CD14-positive monocyte (primary cell): ENCODE measurements at regions not wholly inside any gene's neighbourhood (a gene's known extent, or its start where the extent isn't known, plus 50 kb on each side); places are given as distances from the start of the nearest gene placed in this dataset.

ENCODE experiments used
- DNase-seq, 3 donors: peaks; one replicate each; pipeline ENCODE4 v3.0.0-alpha.2; 2011 to 2022
- H2AFZ ChIP-seq: 2 replicates; pipeline ENCODE4 v1.6.0; 2012; ENCODE audit warnings: mild to moderate bottlenecking, low read depth, low read length, inconsistent platforms; ENCODE audit not compliant: insufficient read depth, poor library complexity, severe bottlenecking
- H3K27ac ChIP-seq, 2 donors: 1 replicate in 1 of 2; 2 replicates in 1 of 2; pipeline ENCODE4 v1.5.1; 2012 to 2013; ENCODE audit warnings: low read length in 2 of 2, control low read depth in 1 of 2, inconsistent platforms in 1 of 2, low read depth in 1 of 2, mild to moderate bottlenecking in 1 of 2
- H3K27me3 ChIP-seq, 2 donors: one replicate each; pipeline versions ENCODE4 v1.6.0 to v1.6.1; 2011 to 2013; ENCODE audit warnings: low read length in 2 of 2; ENCODE audit not compliant: control insufficient read depth in 2 of 2, insufficient read depth in 2 of 2
- H3K36me3 ChIP-seq, 2 donors: replicated peaks in 1 of 2; 1 replicate in 1 of 2; 2 replicates in 1 of 2; pipeline versions ENCODE4 v1.5.1 to v1.6.1; 2012 to 2013; ENCODE audit warnings: low read length in 2 of 2, control low read depth in 1 of 2, inconsistent platforms in 1 of 2, mild to moderate bottlenecking in 1 of 2; ENCODE audit not compliant: insufficient read depth in 2 of 2, control insufficient read depth in 1 of 2
- H3K4me1 ChIP-seq, 2 donors: 1 replicate in 1 of 2; 2 replicates in 1 of 2; pipeline versions ENCODE4 v1.5.1 to v1.6.1; 2012 to 2013; ENCODE audit warnings: low read length in 2 of 2, control low read depth in 1 of 2, inconsistent platforms in 1 of 2, mild to moderate bottlenecking in 1 of 2, moderate library complexity in 1 of 2; ENCODE audit not compliant: insufficient read depth in 2 of 2, control insufficient read depth in 1 of 2
- H3K4me2 ChIP-seq: replicated peaks from 2 replicates; pipeline ENCODE3; 2012; ENCODE audit warnings: low read length, moderate library complexity, mild to moderate bottlenecking; ENCODE audit not compliant: poor library complexity, severe bottlenecking; ENCODE audit errors: extremely low read depth
- H3K4me3 ChIP-seq, 3 experiments: fragments of 200-600 bp in 1 of 3; sonication (generic) in 1 of 3; replicated peaks in 1 of 3; 1 replicate in 2 of 3; 2 replicates in 1 of 3; pipeline ENCODE4 v1.5.1; 2011 to 2013; ENCODE audit warnings: low read length in 3 of 3, mild to moderate bottlenecking in 3 of 3, control low read depth in 2 of 3, low read depth in 2 of 3, inconsistent platforms in 1 of 3, moderate library complexity in 1 of 3
- H3K79me2 ChIP-seq: 2 replicates; pipeline ENCODE4 v1.6.0; 2012; ENCODE audit warnings: mild to moderate bottlenecking, control low read depth, inconsistent platforms, low read length, moderate library complexity; ENCODE audit not compliant: insufficient read depth
- H3K9ac ChIP-seq: 2 replicates; pipeline ENCODE4 v1.6.0; 2017; ENCODE audit warnings: low read length, mild to moderate bottlenecking; ENCODE audit not compliant: insufficient read depth, poor library complexity, severe bottlenecking
- H3K9me3 ChIP-seq, 2 donors: replicated peaks in 1 of 2; 1 replicate in 1 of 2; 2 replicates in 1 of 2; pipeline versions ENCODE4 v1.5.1 to v1.6.1; 2012 to 2013; ENCODE audit warnings: low read length in 2 of 2, control low read depth in 1 of 2; ENCODE audit not compliant: control insufficient read depth in 1 of 2, insufficient read depth in 1 of 2
- H4K20me1 ChIP-seq: 2 replicates; pipeline ENCODE4 v1.6.0; 2012; ENCODE audit warnings: mild to moderate bottlenecking, low read length, control low read depth, moderate library complexity; ENCODE audit not compliant: insufficient read depth
- H3K27ac Mint-ChIP-seq, 7 donors: one replicate each; pipeline ENCODE4 v1.8.0; 2020; ENCODE audit warnings: mild to moderate bottlenecking in 7 of 7, mixed read lengths in 7 of 7, moderate library complexity in 6 of 7, inconsistent platforms in 2 of 7
- H3K27me3 Mint-ChIP-seq, 3 donors: one replicate each; pipeline ENCODE4 v1.8.0; 2021 to 2022; ENCODE audit warnings: low read depth in 3 of 3, mild to moderate bottlenecking in 3 of 3, mixed read lengths in 3 of 3, moderate library complexity in 3 of 3, inconsistent platforms in 1 of 3
- H3K36me3 Mint-ChIP-seq, 2 donors: one replicate each; pipeline ENCODE4 v1.8.0; 2020; ENCODE audit warnings: mixed read lengths in 2 of 2, inconsistent platforms in 1 of 2, mild to moderate bottlenecking in 1 of 2
- H3K4me1 Mint-ChIP-seq: one replicate; pipeline ENCODE4 v1.8.0; 2020; ENCODE audit warnings: mild to moderate bottlenecking, mixed read lengths
- H3K4me3 Mint-ChIP-seq, 2 donors: one replicate each; pipeline ENCODE4 v1.8.0; 2020; ENCODE audit warnings: mild to moderate bottlenecking in 2 of 2, mixed read lengths in 2 of 2, moderate library complexity in 1 of 2
- H3K9me3 Mint-ChIP-seq, 7 donors: one replicate each; pipeline ENCODE4 v1.8.0; 2020 to 2022; ENCODE audit warnings: mixed read lengths in 7 of 7, mild to moderate bottlenecking in 6 of 7, moderate library complexity in 6 of 7, inconsistent platforms in 2 of 7
- CTCF ChIP-seq: fragments of 200-600 bp; IDR thresholded peaks from one replicate; pipeline ENCODE4 v1.8.0; 2022; ENCODE audit warnings: antibody characterized with exemption, mild to moderate bottlenecking
- WGBS: methylation state at CpG from one replicate; pipeline ENCODE4 v1.1.5; 2013; ENCODE audit warnings: missing lambda C conversion rate; ENCODE audit not compliant: insufficient coverage; 5-methylcytosine and 5-hydroxymethylcytosine counted together
- intact Hi-C, 2 donors: fragments of 100-400 bp; cut with micrococcal nuclease; formaldehyde crosslinking; loops; one replicate each; pipeline versions ENCODE4 v1.15.0 to v1.15.1; 2023

GRCh38 chr1:188154196-188154595, 1325.4 kb downstream of the PLA2G4A start:
- Mint-ChIP-seq H3K4me3 (no peak overlapping the region), H3K27ac (no peak overlapping the region), H3K36me3 (no peaks in the 10 kb centered on the region), H3K4me1 (no peaks in the 10 kb centered on the region), H3K9me3 (peaks cover 0 to 3% (median 0%) of the 10 kb centered on the region in 7 donors), H3K27me3 (no peaks in the 10 kb centered on the region)
- no peak overlapping the region for H3K4me2 ChIP-seq
- no peak for TF ChIP-seq CTCF
- no peak overlapping the region for H3K4me3 ChIP-seq
- H4K20me1 ChIP-seq = no peaks in the 10 kb centered on the region
- no peak overlapping the region for H2AFZ ChIP-seq
- H3K27ac ChIP-seq = no peak overlapping the region
- DNase-seq = no peak
- H3K27me3 ChIP-seq = no peaks in the 10 kb centered on the region
- no peaks in the 10 kb centered on the region for H3K4me1 ChIP-seq
- no peak overlapping the region for H3K9ac ChIP-seq
- H3K79me2 ChIP-seq = no peaks in the 10 kb centered on the region
- no peaks in the 10 kb centered on the region for H3K36me3 ChIP-seq
- no peaks in the 10 kb centered on the region for H3K9me3 ChIP-seq
- intact Hi-C loops = no loop called here
- 94% methylated on average over 4 of the region's 11 CpGs for WGBS

GRCh38 chr1:188154761-188155160, 1326.0 kb downstream of the PLA2G4A start:
- Mint-ChIP-seq H3K4me1 (no peaks in the 10 kb centered on the region), H3K4me3 (no peak overlapping the region), H3K27ac (no peak overlapping the region), H3K36me3 (no peaks in the 10 kb centered on the region), H3K9me3 (peaks cover 0 to 3% (median 0%) of the 10 kb centered on the region in 7 donors), H3K27me3 (no peaks in the 10 kb centered on the region)
- no peaks in the 10 kb centered on the region for H3K27me3 ChIP-seq
- H3K9ac ChIP-seq = no peak overlapping the region
- H3K9me3 ChIP-seq = no peaks in the 10 kb centered on the region
- no peaks in the 10 kb centered on the region for H4K20me1 ChIP-seq
- H3K4me3 ChIP-seq = no peak overlapping the region
- TF ChIP-seq CTCF = no peak
- H3K4me1 ChIP-seq = no peaks in the 10 kb centered on the region
- no peaks in the 10 kb centered on the region for H3K79me2 ChIP-seq
- DNase-seq = no peak
- intact Hi-C loops = no loop called here
- no peak overlapping the region for H2AFZ ChIP-seq
- no peak overlapping the region for H3K4me2 ChIP-seq
- 60% methylated on average over 2 of the region's 3 CpGs for WGBS
- no peak overlapping the region for H3K27ac ChIP-seq
- no peaks in the 10 kb centered on the region for H3K36me3 ChIP-seq
